D721Med (cell line): ENCODE measurements at regions not wholly inside any gene's neighbourhood (a gene's known extent, or its start where the extent isn't known, plus 50 kb on each side); places are given as distances from the start of the nearest gene placed in this dataset.

Experiments used
- DNase-seq: peaks from one replicate; pipeline ENCODE4 v3.0.0; 2011; ENCODE audit warnings: low spot score; ENCODE audit not compliant: insufficient read length
- FAIRE-seq: peaks from 2 replicates; lab custom pipeline; 2011; peaks lifted over from hg19 to GRCh38; lab: Jason Lieb, UNC
- TF ChIP-seq, protein P1 (sequence below): IDR thresholded peaks from 2 replicates; pipeline ENCODE4 v1.5.1; 2012; ENCODE audit warnings: mild to moderate bottlenecking, control low read depth; ENCODE audit not compliant: insufficient read depth; ENCODE audit errors: missing control alignments

DNA sequence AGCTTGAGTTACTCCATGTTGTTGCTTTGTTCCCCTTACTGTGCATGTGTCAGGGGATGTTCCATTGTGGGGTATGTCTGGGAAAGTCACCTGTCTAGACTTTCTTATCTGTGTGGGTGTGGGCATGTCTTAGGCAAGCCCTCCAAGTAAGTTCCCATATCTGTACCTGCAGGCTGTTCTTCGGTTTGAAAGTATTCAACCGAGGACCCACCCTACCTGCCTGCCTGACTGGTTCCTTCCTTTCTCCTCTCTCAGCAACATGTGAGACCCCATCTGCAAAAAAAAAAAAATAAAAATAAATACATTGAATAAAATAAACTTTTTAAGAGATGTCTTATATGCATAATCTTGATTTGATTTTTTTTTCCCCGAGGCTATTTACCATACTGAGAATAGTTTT is 622.7 kb downstream of the TDRD15 start:
- DNase-seq (no peak), FAIRE-seq (no peak)
- TF ChIP-seq, protein P1, sequence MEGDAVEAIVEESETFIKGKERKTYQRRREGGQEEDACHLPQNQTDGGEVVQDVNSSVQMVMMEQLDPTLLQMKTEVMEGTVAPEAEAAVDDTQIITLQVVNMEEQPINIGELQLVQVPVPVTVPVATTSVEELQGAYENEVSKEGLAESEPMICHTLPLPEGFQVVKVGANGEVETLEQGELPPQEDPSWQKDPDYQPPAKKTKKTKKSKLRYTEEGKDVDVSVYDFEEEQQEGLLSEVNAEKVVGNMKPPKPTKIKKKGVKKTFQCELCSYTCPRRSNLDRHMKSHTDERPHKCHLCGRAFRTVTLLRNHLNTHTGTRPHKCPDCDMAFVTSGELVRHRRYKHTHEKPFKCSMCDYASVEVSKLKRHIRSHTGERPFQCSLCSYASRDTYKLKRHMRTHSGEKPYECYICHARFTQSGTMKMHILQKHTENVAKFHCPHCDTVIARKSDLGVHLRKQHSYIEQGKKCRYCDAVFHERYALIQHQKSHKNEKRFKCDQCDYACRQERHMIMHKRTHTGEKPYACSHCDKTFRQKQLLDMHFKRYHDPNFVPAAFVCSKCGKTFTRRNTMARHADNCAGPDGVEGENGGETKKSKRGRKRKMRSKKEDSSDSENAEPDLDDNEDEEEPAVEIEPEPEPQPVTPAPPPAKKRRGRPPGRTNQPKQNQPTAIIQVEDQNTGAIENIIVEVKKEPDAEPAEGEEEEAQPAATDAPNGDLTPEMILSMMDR = no peak

DNA sequence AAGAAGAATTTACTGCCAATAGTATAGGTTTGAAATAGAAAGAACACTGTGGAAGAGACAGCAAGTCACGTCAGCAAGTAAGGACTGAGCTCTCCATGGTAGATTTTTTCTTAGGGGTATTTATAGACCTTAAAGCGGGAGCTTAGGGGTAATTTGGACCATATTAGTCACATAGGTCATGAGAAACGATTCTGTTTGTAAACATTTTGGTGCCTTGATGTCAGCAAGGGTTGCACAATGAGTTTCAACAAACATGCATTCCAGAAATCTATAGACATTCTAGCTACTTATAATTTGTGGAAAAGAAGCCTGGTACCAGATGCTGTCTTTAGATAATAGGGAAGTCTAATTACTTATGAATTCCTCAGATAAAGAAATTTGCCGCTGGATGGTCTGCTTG is 624.7 kb downstream of the TDRD15 start:
- DNase-seq (no peak), FAIRE-seq (no peak)
- TF ChIP-seq, protein P1 = no peak

DNA sequence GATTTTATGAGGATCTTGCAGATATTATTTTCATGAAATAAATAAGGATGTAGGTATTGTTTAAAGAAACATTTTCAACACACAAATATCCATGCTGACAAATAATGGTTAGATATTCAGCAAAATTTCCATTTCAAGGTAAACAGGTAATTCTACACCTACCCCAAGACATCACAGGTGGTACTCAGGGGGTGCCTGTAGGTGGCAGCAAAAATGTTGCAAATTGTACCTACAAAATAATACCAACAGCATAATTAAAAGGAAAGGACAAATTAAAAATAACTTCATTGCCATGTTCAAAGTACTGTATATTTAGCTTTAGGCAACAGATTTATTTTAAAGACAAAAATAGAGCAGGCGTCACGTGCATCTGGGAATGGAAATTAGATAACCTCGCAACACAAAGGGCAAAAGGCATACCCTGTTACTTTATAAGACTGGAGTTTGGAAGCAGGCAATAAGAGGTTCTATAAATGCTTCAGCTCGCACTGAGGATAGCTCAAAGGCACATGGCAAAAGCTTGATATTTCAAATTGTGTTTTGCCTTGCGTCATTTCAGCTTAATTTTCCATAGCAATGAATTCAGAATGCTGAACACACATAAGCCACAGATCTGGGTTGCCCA is 630.5 kb downstream of the TDRD15 start:
- FAIRE-seq (no peak), DNase-seq (no peak)
- TF ChIP-seq, protein P1 = peak; percentile 11

DNA sequence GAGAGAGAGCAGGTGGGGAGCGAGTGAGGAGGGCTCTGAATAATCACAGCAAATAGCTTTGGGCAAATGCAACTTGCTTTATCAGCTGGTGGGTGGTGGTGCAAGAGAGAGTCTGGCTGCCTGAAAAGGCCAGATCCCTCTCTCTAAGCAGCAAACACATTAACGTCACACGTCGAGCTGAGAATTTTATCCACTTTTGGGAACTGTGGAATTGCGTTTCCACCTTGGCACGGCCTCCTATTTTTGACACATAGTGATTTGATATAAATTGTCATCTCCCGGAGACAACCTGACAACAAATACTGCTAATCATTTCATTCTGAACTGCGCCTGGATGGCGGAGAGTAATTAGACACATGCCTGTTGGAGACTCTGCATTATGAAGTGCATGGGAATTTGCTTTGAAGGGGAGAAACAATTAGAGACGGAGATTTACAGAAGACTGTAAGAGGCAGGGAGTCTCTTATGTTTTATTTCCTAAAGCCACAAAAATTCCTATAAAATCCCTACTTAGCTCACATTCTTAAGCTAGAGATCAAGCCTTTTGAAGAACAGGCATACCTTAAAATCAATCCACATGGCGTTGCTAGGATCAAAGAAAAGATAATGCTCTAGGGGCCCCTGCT is 634.1 kb downstream of the TDRD15 start:
- TF ChIP-seq, protein P1 = no peak
- DNase-seq (no peak), FAIRE-seq (no peak)

DNA sequence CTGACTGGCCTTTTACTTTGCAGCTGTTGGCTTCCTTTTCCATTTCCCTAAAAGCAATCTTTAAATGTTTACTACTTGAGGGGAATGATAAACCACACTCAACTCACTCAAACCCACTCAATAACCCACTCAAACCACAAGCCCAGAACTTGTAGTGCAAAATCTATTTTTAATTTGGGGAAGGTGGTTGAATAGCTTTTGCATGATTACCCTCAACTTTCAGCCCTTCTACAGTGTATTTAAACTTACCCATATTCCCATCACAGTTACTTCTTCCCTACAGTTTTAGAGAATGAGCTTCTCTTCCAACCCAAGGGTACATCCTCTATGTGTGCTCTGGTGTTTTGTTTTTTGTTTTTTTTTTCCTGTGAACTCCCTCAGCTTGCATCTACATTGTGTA is 636.1 kb downstream of the TDRD15 start:
- no peak for FAIRE-seq
- DNase-seq = no peak
- TF ChIP-seq, protein P1 = no peak

DNA sequence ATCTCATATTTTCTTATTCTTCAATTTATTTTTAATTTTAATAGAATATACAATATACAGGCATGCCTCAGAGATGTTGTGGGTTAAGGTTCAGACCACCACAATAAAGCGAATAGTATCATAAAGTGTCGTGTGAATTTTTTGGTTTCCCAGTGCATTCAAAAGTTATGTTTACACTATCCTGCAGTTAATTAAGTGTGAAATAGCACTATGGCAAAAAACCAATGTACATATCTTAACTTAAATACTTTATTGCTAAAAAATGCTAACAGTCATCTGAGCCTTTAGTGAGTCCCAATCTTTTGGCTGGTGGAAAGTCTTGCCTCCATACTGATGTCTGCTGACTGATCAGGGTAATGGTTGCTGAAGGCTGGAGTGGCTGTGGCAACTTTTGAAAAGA is 637.6 kb downstream of the TDRD15 start:
- DNase-seq (no peak), FAIRE-seq (no peak)
- TF ChIP-seq, protein P1 = no peak

DNA sequence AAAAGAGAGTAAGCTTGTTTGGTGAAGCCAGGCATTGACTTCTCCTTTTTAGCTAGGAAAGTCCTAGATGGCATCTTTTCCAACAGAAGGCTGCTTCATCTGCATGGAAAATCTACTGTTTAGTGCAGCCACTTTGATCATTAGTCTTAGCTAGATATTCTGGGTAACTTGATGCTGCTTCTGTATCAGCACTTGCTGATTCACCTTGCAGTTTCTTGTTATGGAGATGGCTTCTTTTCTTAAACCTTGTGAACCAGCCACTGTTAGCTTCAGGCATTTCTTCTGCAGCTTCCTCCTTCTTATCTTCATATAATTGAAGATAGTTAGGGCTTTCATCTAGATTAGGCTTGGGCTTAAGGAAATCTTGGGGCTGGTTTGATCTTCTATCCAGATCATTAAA is 639.7 kb downstream of the TDRD15 start:
- no peak for FAIRE-seq
- TF ChIP-seq, protein P1 = no peak
- no peak for DNase-seq
